Natural killer cell (primary cell): ENCODE measurements at regions not wholly inside any gene's neighbourhood (a gene's known extent, or its start where the extent isn't known, plus 50 kb on each side); places are given as distances from the start of the nearest gene placed in this dataset.

Source experiments
- ATAC-seq, 3 donors: fragments of 150-1000 bp in 2 of 3; fragments of 200-7000 bp in 1 of 3; cut with Tn5 transposase; 1 replicate in 1 of 3; 2 replicates in 2 of 3; pipeline ENCODE4 v1.10.0; 2021; ENCODE audit warnings: mild to moderate bottlenecking in 2 of 3, moderate library complexity in 2 of 3
- DNase-seq, 2 donors: peaks; one replicate each; pipeline versions ENCODE4 v3.0.0 to v3.0.0-alpha.2; 2013 to 2021; ENCODE audit warnings: mixed read lengths in 1 of 2
- H3K27ac ChIP-seq: one replicate; pipeline ENCODE4 v1.5.1; 2013; ENCODE audit warnings: mild to moderate bottlenecking, low read length
- H3K27me3 ChIP-seq: one replicate; pipeline ENCODE4 v1.6.1; 2013; ENCODE audit warnings: low read length; ENCODE audit not compliant: control insufficient read depth, insufficient read depth
- H3K36me3 ChIP-seq: one replicate; pipeline ENCODE4 v1.6.1; 2013; ENCODE audit warnings: low read length; ENCODE audit not compliant: control insufficient read depth, insufficient read depth
- H3K4me1 ChIP-seq: one replicate; pipeline ENCODE4 v1.6.1; 2013; ENCODE audit warnings: low read length; ENCODE audit not compliant: control insufficient read depth, insufficient read depth
- H3K4me3 ChIP-seq: one replicate; pipeline ENCODE4 v1.5.1; 2013; ENCODE audit warnings: low read length
- H3K9me3 ChIP-seq: one replicate; pipeline ENCODE4 v1.6.1; 2013; ENCODE audit warnings: low read length; ENCODE audit not compliant: control insufficient read depth, insufficient read depth
- H3K27ac Mint-ChIP-seq, 2 donors: one replicate each; pipeline ENCODE4 v1.8.0; 2022; ENCODE audit warnings: mild to moderate bottlenecking in 2 of 2, mixed read lengths in 2 of 2, moderate library complexity in 1 of 2
- H3K27me3 Mint-ChIP-seq, 2 donors: one replicate each; pipeline ENCODE4 v1.8.0; 2022; ENCODE audit warnings: low read depth in 2 of 2, mixed read lengths in 2 of 2
- H3K36me3 Mint-ChIP-seq: one replicate; pipeline ENCODE4 v1.8.0; 2022; ENCODE audit warnings: mixed read lengths
- H3K4me1 Mint-ChIP-seq, 2 donors: one replicate each; pipeline ENCODE4 v1.8.0; 2022; ENCODE audit warnings: mixed read lengths in 2 of 2
- H3K4me3 Mint-ChIP-seq: one replicate; pipeline ENCODE4 v1.8.0; 2022; ENCODE audit warnings: mild to moderate bottlenecking, moderate library complexity, mixed read lengths
- H3K9me3 Mint-ChIP-seq, 2 donors: one replicate each; pipeline ENCODE4 v1.8.0; 2022; ENCODE audit warnings: mixed read lengths in 2 of 2
- CTCF ChIP-seq: fragments of 200-600 bp; IDR thresholded peaks from one replicate; pipeline ENCODE4 v1.8.0; 2022; ENCODE audit warnings: antibody characterized with exemption
- WGBS: methylation state at CpG from one replicate; pipeline ENCODE4 v1.1.7; 2013; ENCODE audit warnings: missing lambda C conversion rate; ENCODE audit not compliant: insufficient coverage; 5-methylcytosine and 5-hydroxymethylcytosine counted together
- intact Hi-C: fragments of 100-400 bp; cut with micrococcal nuclease; formaldehyde crosslinking; loops from one replicate; pipeline ENCODE4 v1.14.2; 2022

- Histone ChIP-seq H3K9me3 (no peaks in the 10 kb centered on the region), H3K4me3 (no peak overlapping the region), H3K36me3 (no peaks in the 10 kb centered on the region), H3K4me1 (peaks cover 11% of the 10 kb centered on the region), H3K27ac (no peak overlapping the region), H3K27me3 (no peaks in the 10 kb centered on the region)
- Mint-ChIP-seq H3K27me3 (peaks cover 0 to 11% of the 10 kb centered on the region in 2 donors), H3K9me3 (no peaks in the 10 kb centered on the region), H3K4me3 (no peak overlapping the region), H3K36me3 (no peaks in the 10 kb centered on the region), H3K4me1 (peaks cover 5 to 20% of the 10 kb centered on the region in 2 donors), H3K27ac (no peak overlapping the region)
- 81% methylated on average over 6 of the region's 6 CpGs for WGBS
- ATAC-seq = no peak
- no peak for DNase-seq
- no peak for TF ChIP-seq CTCF
- intact Hi-C loops = no loop called here
These were observed 714.9 kb downstream of the MATN1 start for GRCh38 chr1:30008372-30008997.

- H3K36me3 Mint-ChIP-seq = no peaks in the 10 kb centered on the region
- no peak overlapping the region for H3K4me3 Mint-ChIP-seq
- H3K4me1 Mint-ChIP-seq = peaks cover 5 to 12% of the 10 kb centered on the region in 2 donors
- DNase-seq (no peak), ATAC-seq (no peak)
- Histone ChIP-seq H3K9me3 (no peaks in the 10 kb centered on the region), H3K36me3 (no peaks in the 10 kb centered on the region), H3K4me3 (no peak overlapping the region), H3K4me1 (no peaks in the 10 kb centered on the region), H3K27me3 (no peaks in the 10 kb centered on the region), H3K27ac (no peak overlapping the region)
- no peak for TF ChIP-seq CTCF
- intact Hi-C loops = no loop called here
- WGBS = 56% methylated on average over 5 of the region's 5 CpGs
- H3K27ac Mint-ChIP-seq = no peak overlapping the region
- H3K27me3 Mint-ChIP-seq = peaks cover 0 to 12% of the 10 kb centered on the region in 2 donors
- no peaks in the 10 kb centered on the region for H3K9me3 Mint-ChIP-seq
These were observed 717.3 kb downstream of the MATN1 start for GRCh38 chr1:30005972-30006619.

- 94% methylated on average over 5 of the region's 5 CpGs for WGBS
- Histone ChIP-seq H3K36me3 (no peaks in the 10 kb centered on the region), H3K9me3 (no peaks in the 10 kb centered on the region), H3K27me3 (no peaks in the 10 kb centered on the region), H3K4me1 (no peaks in the 10 kb centered on the region), H3K27ac (no peak overlapping the region), H3K4me3 (no peak overlapping the region)
- no peak for TF ChIP-seq CTCF
- no peaks in the 10 kb centered on the region for H3K36me3 Mint-ChIP-seq
- no peaks in the 10 kb centered on the region for H3K4me1 Mint-ChIP-seq
- H3K9me3 Mint-ChIP-seq = no peaks in the 10 kb centered on the region
- intact Hi-C loops = no loop called here
- H3K27me3 Mint-ChIP-seq = peaks cover 0 to 4% of the 10 kb centered on the region in 2 donors
- DNase-seq = no peak
- no peak overlapping the region for H3K27ac Mint-ChIP-seq
- H3K4me3 Mint-ChIP-seq = no peak overlapping the region
- no peak for ATAC-seq
These were observed 721.7 kb downstream of the MATN1 start for GRCh38 chr1:30001732-30002039.
